PC-9 (cell line): ENCODE measurements at regions not wholly inside any gene's neighbourhood (a gene's known extent, or its start where the extent isn't known, plus 50 kb on each side); places are given as distances from the start of the nearest gene placed in this dataset.

Source experiments
- BruUV-seq: library from RNA; stranded (reverse); fragments of 400-500 nt; replicated peaks from 2 replicates; lab custom pipeline; 2021; lab: Mats Ljungman, UMichigan
- CTCF ChIA-PET: fragments of 300-600 bp; sonication (Branson Sonifier 250); formaldehyde crosslinking; loops from one replicate; lab custom pipeline; 2022; ENCODE audit warnings: antibody characterized with exemption; lab: Charles Lee
- POLR2A ChIA-PET: fragments of 300-600 bp; sonication (Branson Sonifier 250); formaldehyde crosslinking; loops from one replicate; lab custom pipeline; 2022; ENCODE audit warnings: antibody characterized with exemption; ENCODE audit not compliant: unreplicated experiment; lab: Charles Lee
- DNase-seq, 2 experiments: peaks; one replicate each; pipeline versions ENCODE4 v3.0.0 to v3.0.0-alpha.2; 2015 to 2022; ENCODE audit warnings: mixed read lengths in 1 of 2
- H2AFZ ChIP-seq: fragments of 200-600 bp; sonication (generic); 2 replicates; pipeline ENCODE4 v1.8.1; 2017; ENCODE audit warnings: antibody characterized with exemption
- H3F3A ChIP-seq: fragments of 200-600 bp; sonication (generic); 2 replicates; pipeline ENCODE4 v1.8.1; 2017; ENCODE audit warnings: antibody characterized with exemption, mild to moderate bottlenecking, low read depth; ENCODE audit not compliant: insufficient read depth
- H3K27ac ChIP-seq: fragments of 200-600 bp; sonication (generic); 2 replicates; pipeline ENCODE4 v1.6.1; 2016; ENCODE audit warnings: mixed run types
- H3K27me3 ChIP-seq: fragments of 200-600 bp; sonication (generic); 2 replicates; pipeline ENCODE4 v1.6.1; 2016; ENCODE audit warnings: low read depth, mixed run types; ENCODE audit not compliant: insufficient read depth
- H3K36me3 ChIP-seq: fragments of 200-600 bp; sonication (generic); 2 replicates; pipeline ENCODE4 v1.6.1; 2016; ENCODE audit warnings: low read depth, mixed run types
- H3K4me1 ChIP-seq: fragments of 200-600 bp; sonication (generic); replicated peaks from 2 replicates; pipeline ENCODE4 v1.6.1; 2016; ENCODE audit warnings: mixed run types; ENCODE audit not compliant: insufficient read depth
- H3K4me2 ChIP-seq: fragments of 200-600 bp; sonication (generic); 2 replicates; pipeline ENCODE4 v1.6.1; 2017; ENCODE audit warnings: mixed run types
- H3K4me3 ChIP-seq: fragments of 200-600 bp; sonication (generic); 2 replicates; pipeline ENCODE4 v1.6.1; 2016; ENCODE audit warnings: mixed run types
- H3K79me2 ChIP-seq: fragments of 200-600 bp; sonication (generic); 2 replicates; pipeline ENCODE4 v1.6.1; 2017; ENCODE audit warnings: low read depth, mixed run types
- H3K9me2 ChIP-seq: fragments of 200-600 bp; sonication (generic); 2 replicates; pipeline ENCODE4 v1.8.1; 2017; ENCODE audit warnings: mild to moderate bottlenecking; ENCODE audit not compliant: insufficient read depth
- H3K9me3 ChIP-seq: fragments of 200-600 bp; sonication (generic); 2 replicates; pipeline ENCODE4 v1.8.1; 2016; ENCODE audit warnings: low read depth; ENCODE audit not compliant: insufficient read depth
- H4K20me1 ChIP-seq: fragments of 200-600 bp; sonication (generic); 2 replicates; pipeline ENCODE4 v1.8.1; 2017; ENCODE audit not compliant: insufficient read depth
- CTCF ChIP-seq: fragments of 200-600 bp; sonication (generic); conservative IDR thresholded peaks from 2 replicates; pipeline ENCODE4 v1.6.1; 2017; ENCODE audit warnings: mixed run types, antibody characterized with exemption, mild to moderate bottlenecking, moderate library complexity
- EZH2 ChIP-seq: fragments of 200-600 bp; sonication (generic); IDR thresholded peaks from 2 replicates; pipeline ENCODE4 v1.8.0; 2017; ENCODE audit warnings: antibody characterized with exemption, low read depth
- intact Hi-C: fragments of 100-400 bp; cut with micrococcal nuclease; formaldehyde crosslinking; loops from one replicate; pipeline ENCODE4 v1.10.0; 2022; ENCODE audit not compliant: unreplicated experiment

DNA sequence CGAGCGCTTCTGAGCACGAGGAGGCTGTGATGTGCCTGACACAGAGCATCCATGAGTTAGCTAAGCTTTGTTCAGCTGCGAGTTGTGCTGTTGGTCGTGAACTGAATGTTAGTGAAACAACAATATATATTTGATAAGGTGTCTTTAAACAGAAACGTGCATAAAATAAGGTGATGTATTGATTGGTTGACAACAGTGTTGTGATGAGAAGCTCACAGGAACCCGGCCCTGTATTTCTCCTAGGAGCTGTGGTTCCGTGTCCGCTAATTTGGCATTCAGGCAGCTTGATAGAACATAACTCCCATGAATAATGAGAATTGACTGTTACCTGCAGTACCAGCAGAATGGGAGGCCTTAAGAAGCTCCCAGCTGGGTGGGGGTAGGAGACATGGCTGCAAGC, 146.4 kb upstream of the MYCN start:
- Histone ChIP-seq H3F3A (no peaks in the 10 kb centered on the region), H3K36me3 (no peaks in the 10 kb centered on the region), H2AFZ (no peak overlapping the region), H3K9me2 (no peaks in the 10 kb centered on the region), H3K27me3 (peaks cover 97% of the 10 kb centered on the region), H3K4me3 (no peak overlapping the region), H3K4me2 (no peak overlapping the region), H3K27ac (no peak overlapping the region), H3K79me2 (no peaks in the 10 kb centered on the region), H4K20me1 (0 out of 2 replicates have a peak, but pooled peaks cover 3% of the 10 kb centered on the region), H3K9me3 (no peaks in the 10 kb centered on the region), H3K4me1 (no peaks in the 10 kb centered on the region)
- no peak for DNase-seq
- TF ChIP-seq EZH2, result no peak; the same call in 1 of the 2 replicates
- no peak for TF ChIP-seq CTCF
- intact Hi-C loops, result no loop called here
- POLR2A ChIA-PET, result no interaction called here
- CTCF ChIA-PET, result no interaction called here
- no TSS peak for BruUV-seq

- TF ChIP-seq CTCF (no peak), EZH2 (no peak)
- Histone ChIP-seq H3K9me2 (no peaks in the 10 kb centered on the region), H3K4me1 (no peaks in the 10 kb centered on the region), H3K27me3 (peaks cover 96% of the 10 kb centered on the region), H2AFZ (no peak overlapping the region), H3K36me3 (no peaks in the 10 kb centered on the region), H3K9me3 (no peaks in the 10 kb centered on the region), H3K79me2 (no peaks in the 10 kb centered on the region), H3K27ac (no peak overlapping the region), H3K4me2 (no peak overlapping the region), H3K4me3 (no peak overlapping the region), H4K20me1 (0 out of 2 replicates have a peak, but pooled peaks cover 2% of the 10 kb centered on the region), H3F3A (no peaks in the 10 kb centered on the region)
- ChIA-PET CTCF (no interaction called here), POLR2A (no interaction called here)
- DNase-seq, result no peak
- intact Hi-C loops, result no loop called here
- BruUV-seq, result no TSS peak
Measured at GRCh38 chr2:15794608-15795134, 145.7 kb upstream of the MYCN start.

DNA sequence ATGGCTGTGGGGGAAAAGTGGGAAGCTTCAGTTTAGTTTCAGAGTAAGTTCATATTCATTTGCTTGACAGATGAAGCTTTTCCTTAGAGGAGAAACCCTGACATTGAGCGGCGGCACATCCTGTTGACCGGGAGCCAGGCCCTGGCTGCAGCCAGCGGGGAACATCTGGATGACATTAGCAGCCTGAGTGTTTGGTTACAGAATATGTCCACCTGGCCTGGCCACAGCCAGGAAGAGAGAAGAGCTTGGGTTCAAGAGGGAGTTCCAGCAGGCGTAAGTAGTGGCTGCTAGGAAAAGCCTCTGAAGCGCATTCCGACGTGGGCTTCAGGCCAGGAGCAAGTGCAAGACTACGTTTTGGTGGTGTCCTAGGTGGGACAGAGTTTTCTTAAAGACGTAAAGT, 144.9 kb upstream of the MYCN start:
- intact Hi-C loops, result no loop called here
- H3K36me3 ChIP-seq, result no peaks in the 10 kb centered on the region
- H3K9me2 ChIP-seq, result no peaks in the 10 kb centered on the region
- H3F3A ChIP-seq, result no peaks in the 10 kb centered on the region
- no peak overlapping the region for H3K27ac ChIP-seq
- H3K9me3 ChIP-seq, result no peaks in the 10 kb centered on the region
- POLR2A ChIA-PET, result no interaction called here
- H3K4me3 ChIP-seq, result no peak overlapping the region
- CTCF ChIA-PET, result no interaction called here
- peaks cover 90% of the 10 kb centered on the region for H3K27me3 ChIP-seq
- H3K79me2 ChIP-seq, result no peaks in the 10 kb centered on the region
- H2AFZ ChIP-seq, result no peak overlapping the region
- H4K20me1 ChIP-seq, result no peaks in the 10 kb centered on the region
- BruUV-seq, result no TSS peak
- H3K4me1 ChIP-seq, result no peaks in the 10 kb centered on the region
- no peak overlapping the region for H3K4me2 ChIP-seq
- DNase-seq, result no peak
- TF ChIP-seq CTCF, result no peak
- no peak for TF ChIP-seq EZH2
